GM12872 (cell line): ENCODE measurements at regions not wholly inside any gene's neighbourhood (a gene's known extent, or its start where the extent isn't known, plus 50 kb on each side); places are given as distances from the start of the nearest gene placed in this dataset.

Experiments used
- TF ChIP-seq, protein P1 (sequence below): IDR thresholded peaks from 3 replicates; pipeline ENCODE4 v1.5.1; 2011; ENCODE audit warnings: low read depth, mild to moderate bottlenecking, low read length, moderate library complexity; ENCODE audit not compliant: insufficient read depth

DNA sequence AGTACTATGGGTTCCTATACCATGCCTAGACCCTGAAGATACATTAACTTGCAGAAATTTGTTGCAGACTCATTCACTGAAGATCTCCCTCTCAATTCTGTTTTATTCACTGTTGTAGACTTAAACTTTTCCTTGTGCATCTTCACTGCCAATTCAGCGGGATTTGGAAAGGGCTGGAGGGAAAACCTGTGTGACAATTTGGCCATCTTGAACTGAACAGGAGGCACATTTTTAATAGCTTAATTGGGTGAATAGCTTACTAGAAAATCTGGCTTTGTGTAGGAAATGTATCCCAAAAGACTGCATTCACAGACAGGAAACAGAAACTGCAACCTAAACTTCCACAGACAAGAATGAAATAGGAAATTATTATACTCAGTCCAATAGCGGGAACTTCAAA is 512.3 kb downstream of the XIRP2 start:
- TF ChIP-seq, protein P1, sequence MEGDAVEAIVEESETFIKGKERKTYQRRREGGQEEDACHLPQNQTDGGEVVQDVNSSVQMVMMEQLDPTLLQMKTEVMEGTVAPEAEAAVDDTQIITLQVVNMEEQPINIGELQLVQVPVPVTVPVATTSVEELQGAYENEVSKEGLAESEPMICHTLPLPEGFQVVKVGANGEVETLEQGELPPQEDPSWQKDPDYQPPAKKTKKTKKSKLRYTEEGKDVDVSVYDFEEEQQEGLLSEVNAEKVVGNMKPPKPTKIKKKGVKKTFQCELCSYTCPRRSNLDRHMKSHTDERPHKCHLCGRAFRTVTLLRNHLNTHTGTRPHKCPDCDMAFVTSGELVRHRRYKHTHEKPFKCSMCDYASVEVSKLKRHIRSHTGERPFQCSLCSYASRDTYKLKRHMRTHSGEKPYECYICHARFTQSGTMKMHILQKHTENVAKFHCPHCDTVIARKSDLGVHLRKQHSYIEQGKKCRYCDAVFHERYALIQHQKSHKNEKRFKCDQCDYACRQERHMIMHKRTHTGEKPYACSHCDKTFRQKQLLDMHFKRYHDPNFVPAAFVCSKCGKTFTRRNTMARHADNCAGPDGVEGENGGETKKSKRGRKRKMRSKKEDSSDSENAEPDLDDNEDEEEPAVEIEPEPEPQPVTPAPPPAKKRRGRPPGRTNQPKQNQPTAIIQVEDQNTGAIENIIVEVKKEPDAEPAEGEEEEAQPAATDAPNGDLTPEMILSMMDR, result no peak

DNA sequence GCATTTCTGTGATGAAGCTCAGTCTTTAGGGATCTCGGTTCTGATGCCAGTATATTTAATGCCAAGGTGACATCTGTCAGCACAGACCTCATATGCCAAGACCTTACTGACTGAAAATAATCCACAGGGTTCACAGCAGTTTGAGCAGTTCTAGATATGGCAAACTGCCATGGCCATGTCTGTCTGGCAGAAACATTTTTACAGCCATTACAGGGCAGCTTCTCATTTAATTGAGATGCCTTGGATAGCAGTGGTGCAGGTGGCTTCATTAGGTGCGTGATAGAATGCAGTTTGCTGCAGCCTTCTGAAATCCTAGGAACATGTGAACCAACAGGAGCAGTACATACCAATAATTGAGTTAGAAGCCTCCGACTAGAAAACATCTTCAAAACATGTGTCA is 510.6 kb downstream of the XIRP2 start:
- TF ChIP-seq, protein P1, result no peak

DNA sequence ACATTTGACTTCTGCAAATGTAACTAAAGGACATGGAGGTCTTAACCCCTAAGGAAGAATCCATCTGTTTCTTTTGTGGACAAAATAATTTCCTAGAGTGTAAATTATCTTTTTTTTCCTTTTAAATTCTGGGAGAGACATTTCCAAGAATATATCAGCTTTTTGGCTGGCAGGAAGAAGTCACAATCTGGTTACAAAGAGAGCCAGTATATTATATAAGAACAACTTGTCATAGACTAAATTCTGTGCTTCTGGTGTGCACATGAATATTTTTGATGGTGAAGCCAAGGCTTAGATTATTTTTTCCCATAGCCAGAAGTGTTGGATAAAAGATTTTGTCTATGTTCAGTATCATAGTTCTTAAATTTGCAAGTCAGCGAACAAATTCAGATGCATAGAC is 500.6 kb downstream of the XIRP2 start:
- TF ChIP-seq, protein P1, result no peak

DNA sequence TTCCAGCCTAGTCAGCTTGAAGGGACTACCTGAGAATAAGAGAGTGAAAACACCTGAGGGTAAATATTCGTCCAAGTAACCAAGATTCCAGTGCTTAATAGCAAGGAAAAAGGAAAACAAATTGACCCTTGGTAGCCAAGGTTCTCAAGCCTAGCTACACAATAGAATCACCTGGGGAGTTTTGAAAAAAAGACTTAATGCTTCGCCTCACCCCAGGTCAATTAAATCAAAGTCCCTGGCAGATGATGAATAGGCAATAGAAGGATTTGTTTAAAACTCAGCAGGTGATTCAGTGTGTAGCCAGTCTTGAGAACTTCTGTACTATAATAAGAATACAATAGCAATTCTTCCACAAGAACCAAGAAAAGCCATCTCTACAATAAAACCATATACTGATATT is 500.2 kb downstream of the XIRP2 start:
- TF ChIP-seq, protein P1, result no peak

DNA sequence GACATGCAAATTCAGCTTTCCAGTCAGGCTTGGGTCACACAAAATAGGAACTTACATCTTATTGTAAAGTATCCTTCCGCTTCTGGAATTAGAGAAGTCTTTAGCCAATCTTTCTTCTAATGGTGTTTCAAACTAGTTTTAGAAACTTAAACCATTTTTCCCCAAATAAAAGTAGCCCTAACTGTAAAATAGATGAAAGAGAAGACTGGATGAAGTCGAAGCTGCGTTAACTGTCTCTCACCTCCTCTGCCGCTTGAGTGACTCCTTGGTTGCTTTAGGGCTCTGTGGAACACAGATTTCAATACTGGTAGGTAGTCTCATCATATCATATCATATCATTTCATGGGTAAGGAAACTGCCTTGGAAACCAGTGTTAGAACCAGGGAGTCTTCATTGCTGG is 498.4 kb downstream of the XIRP2 start:
- TF ChIP-seq, protein P1, result no peak

DNA sequence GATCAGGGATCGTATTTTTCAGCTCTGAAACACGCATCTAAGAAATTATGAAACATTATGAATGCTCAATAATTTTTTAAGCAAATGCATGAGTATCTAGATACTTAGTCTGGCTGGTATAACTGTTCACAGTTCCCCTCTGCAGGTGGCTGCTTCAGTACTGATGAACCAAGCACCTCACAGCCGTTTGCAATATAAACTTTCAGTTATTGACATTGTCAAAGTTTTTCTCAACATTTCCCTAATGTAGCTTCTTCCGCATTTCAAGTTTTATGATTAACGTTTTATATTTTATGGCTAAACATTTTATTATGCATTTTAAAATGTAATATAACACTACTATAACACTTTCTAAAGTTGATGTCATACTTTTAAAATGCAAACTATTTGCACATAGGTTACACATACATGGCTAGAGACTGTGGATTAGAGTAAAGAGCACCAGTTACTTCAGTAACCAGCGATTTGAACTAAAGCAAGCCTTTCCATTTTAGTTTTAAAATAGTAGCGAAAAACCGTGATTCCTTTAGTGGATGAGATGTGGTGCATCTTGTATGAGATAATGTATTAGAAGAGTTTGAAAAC is 495.4 kb downstream of the XIRP2 start:
- TF ChIP-seq, protein P1, result no peak

DNA sequence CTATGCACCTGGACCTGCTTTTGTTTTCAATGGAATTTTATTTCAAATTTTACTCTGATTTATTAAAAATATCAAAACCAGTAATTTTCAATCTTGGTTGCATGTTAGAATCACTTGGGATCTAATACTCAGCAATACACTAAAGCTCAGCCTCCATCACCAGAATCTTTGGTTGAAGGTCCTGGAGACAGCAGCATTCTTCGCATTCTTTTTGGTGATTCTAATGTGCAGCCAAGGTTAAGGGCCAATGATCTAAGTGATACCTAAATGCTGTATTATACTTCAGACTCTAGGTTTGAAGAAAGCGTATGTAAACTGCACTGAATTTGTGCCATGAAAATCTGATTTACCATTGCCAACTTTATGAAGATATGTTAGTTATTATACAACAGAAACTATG is 493.1 kb downstream of the XIRP2 start:
- TF ChIP-seq, protein P1, result no peak
